ENCODE measurements at regions not wholly inside any gene's neighbourhood (a gene's known extent, or its start where the extent isn't known, plus 50 kb on each side); places are given as distances from the start of the nearest gene placed in this dataset.

DNA sequence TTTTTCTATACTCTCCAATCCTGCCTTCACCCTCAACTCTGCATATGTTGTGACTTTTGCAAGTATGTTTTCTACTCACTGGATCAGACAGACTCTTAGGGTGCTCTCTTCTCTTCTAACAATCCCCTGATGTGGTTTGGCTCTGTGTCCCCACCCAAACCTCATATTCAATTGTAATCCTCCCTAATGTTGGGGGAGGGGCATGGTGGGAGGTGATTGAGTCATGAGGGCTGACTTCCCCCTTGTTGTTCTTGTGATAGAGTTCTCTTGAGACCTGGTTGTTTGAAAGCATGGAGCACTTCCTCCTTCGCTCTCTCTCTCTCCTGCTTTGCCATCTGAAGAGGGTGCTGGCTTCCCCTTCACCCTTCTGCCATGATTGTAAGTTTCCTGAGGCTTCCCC lies 148.9 kb upstream of the IGSF21 start:
- TF ChIP-seq, protein P1, sequence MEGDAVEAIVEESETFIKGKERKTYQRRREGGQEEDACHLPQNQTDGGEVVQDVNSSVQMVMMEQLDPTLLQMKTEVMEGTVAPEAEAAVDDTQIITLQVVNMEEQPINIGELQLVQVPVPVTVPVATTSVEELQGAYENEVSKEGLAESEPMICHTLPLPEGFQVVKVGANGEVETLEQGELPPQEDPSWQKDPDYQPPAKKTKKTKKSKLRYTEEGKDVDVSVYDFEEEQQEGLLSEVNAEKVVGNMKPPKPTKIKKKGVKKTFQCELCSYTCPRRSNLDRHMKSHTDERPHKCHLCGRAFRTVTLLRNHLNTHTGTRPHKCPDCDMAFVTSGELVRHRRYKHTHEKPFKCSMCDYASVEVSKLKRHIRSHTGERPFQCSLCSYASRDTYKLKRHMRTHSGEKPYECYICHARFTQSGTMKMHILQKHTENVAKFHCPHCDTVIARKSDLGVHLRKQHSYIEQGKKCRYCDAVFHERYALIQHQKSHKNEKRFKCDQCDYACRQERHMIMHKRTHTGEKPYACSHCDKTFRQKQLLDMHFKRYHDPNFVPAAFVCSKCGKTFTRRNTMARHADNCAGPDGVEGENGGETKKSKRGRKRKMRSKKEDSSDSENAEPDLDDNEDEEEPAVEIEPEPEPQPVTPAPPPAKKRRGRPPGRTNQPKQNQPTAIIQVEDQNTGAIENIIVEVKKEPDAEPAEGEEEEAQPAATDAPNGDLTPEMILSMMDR (conservative IDR thresholded peaks at IDR 0.05; ENCODE audit: control insufficient read depth, insufficient read depth, low read depth, low read length), result no peak
- DNase-seq (ENCODE audit: low read depth), result no peak
- no peak overlapping the region for H3K4me3 ChIP-seq (ENCODE audit: control insufficient read depth, low read depth, low read length)

DNA sequence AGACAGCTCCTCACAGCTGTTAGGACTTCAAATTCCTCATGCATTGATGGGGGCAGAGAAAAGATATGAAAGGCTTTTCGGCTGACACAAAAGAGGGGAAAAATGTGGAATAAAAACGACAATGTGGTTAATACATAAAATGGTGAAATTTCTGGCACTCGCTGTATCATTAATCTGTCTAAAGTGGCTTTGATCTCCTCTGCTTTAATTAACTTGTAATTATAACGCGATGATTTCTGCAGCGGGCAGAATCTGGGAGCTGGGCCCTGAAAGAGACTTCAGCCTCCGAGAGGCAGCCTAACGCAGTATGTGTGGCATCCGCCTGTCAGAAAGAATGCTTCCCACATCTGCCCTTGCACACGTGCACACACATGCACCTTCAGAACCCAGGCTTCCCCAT lies 144.1 kb upstream of the IGSF21 start:
- TF ChIP-seq, protein P1 (conservative IDR thresholded peaks at IDR 0.05; ENCODE audit: control insufficient read depth, insufficient read depth, low read depth, low read length), result no peak
- DNase-seq (ENCODE audit: low read depth), result no peak
- no peak overlapping the region for H3K4me3 ChIP-seq (ENCODE audit: control insufficient read depth, low read depth, low read length)

DNA sequence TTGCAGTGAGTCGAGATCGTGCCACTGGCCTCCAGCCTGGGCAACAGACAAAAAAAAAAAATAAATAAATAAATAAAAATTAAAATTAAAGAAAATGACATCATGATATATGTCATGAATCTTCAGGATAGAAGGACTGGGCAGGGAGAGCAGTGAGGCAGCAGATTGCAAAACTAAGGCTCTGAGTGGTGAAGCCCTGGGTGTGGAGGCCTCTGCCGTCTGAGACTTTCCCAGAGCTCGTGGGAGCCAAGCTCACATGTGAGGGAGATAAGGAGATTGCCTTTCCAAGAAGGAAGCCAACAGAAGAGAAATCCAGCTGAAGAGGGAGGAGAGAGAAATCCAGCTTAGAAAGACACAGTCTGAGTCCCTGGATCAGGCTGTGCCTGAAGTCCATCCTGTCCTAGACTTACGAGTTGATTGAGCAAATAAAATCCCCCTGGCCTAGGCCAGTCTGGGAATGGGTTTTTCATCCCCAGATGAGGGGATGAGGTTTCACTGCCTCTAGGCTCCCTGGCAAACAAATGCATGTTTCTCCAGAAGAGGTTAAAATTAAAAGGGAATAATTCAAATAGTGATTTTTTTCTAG lies 142.0 kb upstream of the IGSF21 start:
- TF ChIP-seq, protein P1 (conservative IDR thresholded peaks at IDR 0.05; ENCODE audit: control insufficient read depth, insufficient read depth, low read depth, low read length), result no peak
- no peak overlapping the region for H3K4me3 ChIP-seq (ENCODE audit: control insufficient read depth, low read depth, low read length)
- DNase-seq (ENCODE audit: low read depth), result no peak

DNA sequence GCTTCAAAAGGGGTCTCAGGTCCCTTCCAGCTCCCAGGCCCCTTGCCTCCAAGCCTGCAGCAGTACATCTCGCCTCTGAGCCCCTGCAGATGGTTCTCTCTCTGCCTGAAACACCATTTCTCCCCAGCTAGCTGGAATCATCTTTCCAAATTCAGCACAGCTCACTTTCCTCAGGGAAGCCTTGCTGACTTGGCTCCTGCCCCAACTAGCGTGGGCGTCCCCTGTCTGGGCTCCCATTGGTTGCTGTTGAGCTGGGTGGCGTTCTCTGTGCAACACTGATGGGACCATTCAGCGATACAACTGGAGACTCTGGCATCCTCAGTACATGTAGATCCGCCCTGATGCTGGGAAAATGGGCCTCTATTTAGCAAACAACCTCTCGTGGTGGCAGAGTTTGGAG lies 141.3 kb upstream of the IGSF21 start:
- TF ChIP-seq, protein P1 (conservative IDR thresholded peaks at IDR 0.05; ENCODE audit: control insufficient read depth, insufficient read depth, low read depth, low read length), result no peak
- DNase-seq (ENCODE audit: low read depth), result no peak
- H3K4me3 ChIP-seq (ENCODE audit: control insufficient read depth, low read depth, low read length), result no peak overlapping the region

DNA sequence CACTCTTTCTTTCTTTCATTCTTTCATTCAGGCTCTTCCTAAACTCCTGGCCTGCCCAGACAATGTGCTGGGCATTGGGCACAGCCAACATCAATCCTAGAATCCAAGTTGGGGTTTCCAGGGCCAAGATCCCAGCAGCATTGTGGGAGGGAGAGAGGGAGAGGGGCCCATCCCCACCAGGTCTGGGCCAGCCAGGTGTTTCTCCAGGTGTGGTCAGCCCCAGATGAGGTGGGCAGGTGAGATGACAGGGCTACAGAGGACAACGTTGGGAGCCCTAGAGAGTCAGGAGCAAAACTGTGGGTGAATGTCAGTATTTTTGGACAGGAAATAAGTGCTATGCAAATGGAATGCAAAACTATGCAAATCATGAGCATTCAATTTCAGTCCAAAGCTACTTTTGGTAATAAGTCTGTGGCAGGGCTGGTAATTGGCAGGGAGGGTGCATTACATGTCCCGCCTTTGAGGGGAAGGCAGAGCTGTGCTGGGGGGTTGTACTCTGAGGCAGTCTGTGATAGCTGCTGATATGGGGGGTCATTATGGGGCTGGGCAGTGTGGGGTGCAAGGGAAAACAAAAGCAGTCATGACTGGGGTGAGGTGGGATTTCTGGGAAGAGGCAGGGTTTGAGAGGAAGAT lies 139.9 kb upstream of the IGSF21 start:
- TF ChIP-seq, protein P1 (conservative IDR thresholded peaks at IDR 0.05; ENCODE audit: control insufficient read depth, insufficient read depth, low read depth, low read length), result no peak
- no peak overlapping the region for H3K4me3 ChIP-seq (ENCODE audit: control insufficient read depth, low read depth, low read length)
- DNase-seq (ENCODE audit: low read depth), result no peak

DNA sequence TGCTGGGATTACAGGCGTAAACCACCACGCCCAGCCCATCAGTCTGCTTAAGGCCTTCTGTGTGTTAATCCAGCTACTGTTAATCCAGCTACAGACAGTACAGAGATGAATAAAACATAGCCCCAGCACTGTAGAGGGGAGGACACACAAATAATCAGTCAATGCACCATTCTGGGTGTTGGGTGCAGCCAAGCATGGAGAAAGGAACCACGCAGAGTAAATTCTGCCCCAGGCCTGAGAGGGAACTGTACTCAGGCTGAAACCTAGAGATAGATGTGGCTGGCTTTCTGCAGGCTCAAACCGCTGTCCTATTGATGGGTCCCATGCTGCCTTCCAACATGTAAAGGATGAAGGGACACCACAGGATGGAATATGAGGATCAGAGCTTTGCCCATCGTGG lies 136.8 kb upstream of the IGSF21 start:
- no peak for DNase-seq (ENCODE audit: low read depth)
- TF ChIP-seq, protein P1 (conservative IDR thresholded peaks at IDR 0.05; ENCODE audit: control insufficient read depth, insufficient read depth, low read depth, low read length), result no peak
- no peak overlapping the region for H3K4me3 ChIP-seq (ENCODE audit: control insufficient read depth, low read depth, low read length)

All from fibroblast of mammary gland (primary cell).